ENCODE measurements at regions not wholly inside any gene's neighbourhood (a gene's known extent, or its start where the extent isn't known, plus 50 kb on each side); places are given as distances from the start of the nearest gene placed in this dataset.

- Histone ChIP-seq H3K27me3 (ENCODE audit: insufficient read depth) (no peaks in the 10 kb centered on the region), H4K20me1 (replicated peaks; ENCODE audit: insufficient read depth) (no peaks in the 10 kb centered on the region), H3K36me3 (ENCODE audit: insufficient read depth) (no peaks in the 10 kb centered on the region), H2AFZ (no peak overlapping the region), H3K4me2 (no peak overlapping the region), H3K4me1 (ENCODE audit: insufficient read depth) (peaks cover 2% of the 10 kb centered on the region; the same call in 1 of the 2 replicates), H3K4me3 (no peak overlapping the region), H3K79me2 (replicated peaks; ENCODE audit: insufficient read depth) (no peaks in the 10 kb centered on the region), H3F3A (replicated peaks; ENCODE audit: low read depth) (no peaks in the 10 kb centered on the region), H3K9me2 (ENCODE audit: insufficient read depth) (peaks cover 6% of the 10 kb centered on the region), H3K27ac (ENCODE audit: low read depth) (no peak overlapping the region)
- no peak for TF ChIP-seq EZH2phosphoT487 (IDR thresholded peaks at IDR 0.05; ENCODE audit: unreplicated experiment)
- TF ChIP-seq EZH2 (IDR thresholded peaks at IDR 0.05; ENCODE audit: low read depth, unreplicated experiment), result no peak
- TF ChIP-seq CREB1 (CRISPR knock-in tag; IDR thresholded peaks at IDR 0.05; ENCODE audit: low read depth), result no peak
- TF ChIP-seq ZNF331 (CRISPR knock-in tag; IDR thresholded peaks at IDR 0.05; ENCODE audit: low read depth), result no peak
- TF ChIP-seq JUNB (IDR thresholded peaks at IDR 0.05; ENCODE audit: unreplicated experiment), result no peak
- no peak for TF ChIP-seq STAT1 (IDR thresholded peaks at IDR 0.05; ENCODE audit: unreplicated experiment)
- TF ChIP-seq ZNF114 (CRISPR knock-in tag; IDR thresholded peaks at IDR 0.05), result no peak
- ATAC-seq (no peak), DNase-seq (ENCODE audit: low spot score) (no peak)
- Mint-ChIP-seq H3K27ac (no peak overlapping the region), H3K4me1 (peaks cover 9% of the 10 kb centered on the region), H3K4me3 (no peak overlapping the region), H3K9me3 (no peaks in the 10 kb centered on the region), H3K27me3 (ENCODE audit: insufficient read depth, low read depth, poor library complexity) (peaks cover 4% of the 10 kb centered on the region), H3K36me3 (ENCODE audit: low read depth) (no peaks in the 10 kb centered on the region)
Measured at GRCh38 chr6:47162793-47163192, 120.7 kb upstream of the ADGRF1 start.

- Histone ChIP-seq H4K20me1 (replicated peaks; ENCODE audit: insufficient read depth) (no peaks in the 10 kb centered on the region), H3K4me1 (ENCODE audit: insufficient read depth) (no peaks in the 10 kb centered on the region), H3K36me3 (ENCODE audit: insufficient read depth) (no peaks in the 10 kb centered on the region), H3K4me3 (no peak overlapping the region), H3F3A (replicated peaks; ENCODE audit: low read depth) (no peaks in the 10 kb centered on the region), H3K27me3 (ENCODE audit: insufficient read depth) (no peaks in the 10 kb centered on the region), H3K79me2 (replicated peaks; ENCODE audit: insufficient read depth) (no peaks in the 10 kb centered on the region), H3K4me2 (no peak overlapping the region), H3K27ac (ENCODE audit: low read depth) (no peak overlapping the region), H3K9me2 (ENCODE audit: insufficient read depth) (peaks cover 6% of the 10 kb centered on the region), H2AFZ (no peak overlapping the region)
- Mint-ChIP-seq H3K36me3 (ENCODE audit: low read depth) (no peaks in the 10 kb centered on the region), H3K4me3 (no peak overlapping the region), H3K27ac (no peak overlapping the region), H3K9me3 (no peaks in the 10 kb centered on the region), H3K4me1 (peaks cover 5% of the 10 kb centered on the region), H3K27me3 (ENCODE audit: insufficient read depth, low read depth, poor library complexity) (peaks cover 4% of the 10 kb centered on the region)
- ATAC-seq, result no peak
- DNase-seq (ENCODE audit: low spot score), result no peak
- no peak for TF ChIP-seq CREB1 (CRISPR knock-in tag; IDR thresholded peaks at IDR 0.05; ENCODE audit: low read depth)
- no peak for TF ChIP-seq POLR2AphosphoS5 (IDR thresholded peaks at IDR 0.05; ENCODE audit: low read depth)
- no peak for TF ChIP-seq EZH2phosphoT487 (IDR thresholded peaks at IDR 0.05; ENCODE audit: unreplicated experiment)
- no peak for TF ChIP-seq STAT1 (IDR thresholded peaks at IDR 0.05; ENCODE audit: unreplicated experiment)
- no peak for TF ChIP-seq REST (IDR thresholded peaks at IDR 0.05; ENCODE audit: unreplicated experiment)
- TF ChIP-seq ZNF114 (CRISPR knock-in tag; IDR thresholded peaks at IDR 0.05), result no peak
- no peak for TF ChIP-seq ZNF462 (CRISPR knock-in tag; IDR thresholded peaks at IDR 0.05)
- TF ChIP-seq ETS1 (IDR thresholded peaks at IDR 0.05), result no peak
- TF ChIP-seq NANOG (IDR thresholded peaks at IDR 0.05; ENCODE audit: borderline replicate concordance), result no peak
- TF ChIP-seq JUNB (IDR thresholded peaks at IDR 0.05; ENCODE audit: unreplicated experiment), result no peak
- no peak for TF ChIP-seq ZNF331 (CRISPR knock-in tag; IDR thresholded peaks at IDR 0.05; ENCODE audit: low read depth)
Measured at GRCh38 chr6:47162231-47162630, 120.1 kb upstream of the ADGRF1 start.

Measured in GM23338 (cell line).